Activated CD8-positive, alpha-beta T cell treated with anti-CD3 and anti-CD28 coated beads, Interleukin-2, amount 10 ng/mL, durations not matched to agents 7 days and 5 days (primary cell): ENCODE measurements at regions not wholly inside any gene's neighbourhood (a gene's known extent, or its start where the extent isn't known, plus 50 kb on each side); places are given as distances from the start of the nearest gene placed in this dataset.

Experiments used
- ATAC-seq: fragments of 150-1000 bp; cut with Tn5 transposase; one replicate; pipeline ENCODE4 v1.10.0; 2021; ENCODE audit warnings: moderate library complexity
- CTCF ChIA-PET: fragments of 350-600 bp; sonication (Branson Sonifier 250); formaldehyde crosslinking; loops from one replicate; lab custom pipeline; 2021; ENCODE audit warnings: antibody characterized with exemption; lab: Charles Lee
- POLR2A ChIA-PET: fragments of 350-600 bp; sonication (Branson Sonifier 250); formaldehyde crosslinking; loops from one replicate; lab custom pipeline; 2021; ENCODE audit warnings: antibody characterized with exemption; lab: Charles Lee
- DNase-seq: peaks from one replicate; pipeline ENCODE4 v3.0.0-alpha.2; 2020
- H3K27ac Mint-ChIP-seq: one replicate; pipeline ENCODE4 v1.8.0; 2021; ENCODE audit warnings: mild to moderate bottlenecking, mixed read lengths
- H3K27me3 Mint-ChIP-seq: one replicate; pipeline ENCODE4 v1.8.0; 2021; ENCODE audit warnings: low read depth, mixed read lengths
- H3K36me3 Mint-ChIP-seq: one replicate; pipeline ENCODE4 v1.8.0; 2021; ENCODE audit warnings: low read depth, mixed read lengths
- H3K4me1 Mint-ChIP-seq: one replicate; pipeline ENCODE4 v1.8.0; 2021; ENCODE audit warnings: low read depth, mixed read lengths
- H3K4me3 Mint-ChIP-seq: one replicate; pipeline ENCODE4 v1.8.0; 2021; ENCODE audit warnings: mild to moderate bottlenecking, mixed read lengths
- H3K9me3 Mint-ChIP-seq: one replicate; pipeline ENCODE4 v1.8.0; 2022; ENCODE audit warnings: mixed read lengths; ENCODE audit not compliant: insufficient read depth

- H3K4me3 Mint-ChIP-seq, result no peak overlapping the region
- DNase-seq (no peak), ATAC-seq (no peak)
- no peak overlapping the region for H3K27ac Mint-ChIP-seq
- no peaks in the 10 kb centered on the region for H3K4me1 Mint-ChIP-seq
- H3K36me3 Mint-ChIP-seq, result no peaks in the 10 kb centered on the region
- peaks cover 28% of the 10 kb centered on the region for H3K9me3 Mint-ChIP-seq
- ChIA-PET CTCF (no interaction called here), POLR2A (no interaction called here)
- H3K27me3 Mint-ChIP-seq, result no peaks in the 10 kb centered on the region
Observed at GRCh38 chr16:35506018-35506897, 2046.8 kb downstream of the TP53TG3F start.

GRCh38 chr16:35506898-35507194, 2047.4 kb downstream of the TP53TG3F start:
- POLR2A ChIA-PET, result no interaction called here
- Mint-ChIP-seq H3K4me3 (no peak overlapping the region), H3K9me3 (peaks cover 30% of the 10 kb centered on the region), H3K27ac (no peak overlapping the region), H3K27me3 (no peaks in the 10 kb centered on the region), H3K36me3 (no peaks in the 10 kb centered on the region), H3K4me1 (no peaks in the 10 kb centered on the region)
- CTCF ChIA-PET, result no interaction called here
- no peak for DNase-seq
- no peak for ATAC-seq

GRCh38 chr16:35510701-35511100, 2051.3 kb downstream of the TP53TG3F start:
- no peaks in the 10 kb centered on the region for H3K27me3 Mint-ChIP-seq
- H3K27ac Mint-ChIP-seq, result no peak overlapping the region
- CTCF ChIA-PET, result no interaction called here
- H3K36me3 Mint-ChIP-seq, result no peaks in the 10 kb centered on the region
- POLR2A ChIA-PET, result no interaction called here
- H3K4me1 Mint-ChIP-seq, result no peaks in the 10 kb centered on the region
- no peak overlapping the region for H3K4me3 Mint-ChIP-seq
- DNase-seq (no peak), ATAC-seq (no peak)
- H3K9me3 Mint-ChIP-seq, result peaks cover 31% of the 10 kb centered on the region

- ChIA-PET CTCF (no interaction called here), POLR2A (no interaction called here)
- Mint-ChIP-seq H3K4me3 (no peak overlapping the region), H3K9me3 (peaks cover 37% of the 10 kb centered on the region), H3K4me1 (no peaks in the 10 kb centered on the region), H3K36me3 (no peaks in the 10 kb centered on the region), H3K27ac (no peak overlapping the region), H3K27me3 (no peaks in the 10 kb centered on the region)
- no peak for DNase-seq
- no peak for ATAC-seq
Observed at GRCh38 chr16:35516551-35516950, 2057.1 kb downstream of the TP53TG3F start.

GRCh38 chr16:35516971-35517370, 2057.6 kb downstream of the TP53TG3F start:
- H3K36me3 Mint-ChIP-seq, result no peaks in the 10 kb centered on the region
- H3K4me3 Mint-ChIP-seq, result no peak overlapping the region
- H3K27ac Mint-ChIP-seq, result no peak overlapping the region
- ATAC-seq, result no peak
- POLR2A ChIA-PET, result no interaction called here
- H3K27me3 Mint-ChIP-seq, result no peaks in the 10 kb centered on the region
- DNase-seq, result no peak
- peaks cover 39% of the 10 kb centered on the region for H3K9me3 Mint-ChIP-seq
- H3K4me1 Mint-ChIP-seq, result no peaks in the 10 kb centered on the region
- CTCF ChIA-PET, result no interaction called here

- peaks cover 28% of the 10 kb centered on the region for H3K9me3 Mint-ChIP-seq
- POLR2A ChIA-PET, result no interaction called here
- CTCF ChIA-PET, result no interaction called here
- H3K4me3 Mint-ChIP-seq, result no peak overlapping the region
- ATAC-seq (no peak), DNase-seq (no peak)
- H3K4me1 Mint-ChIP-seq, result no peaks in the 10 kb centered on the region
- H3K36me3 Mint-ChIP-seq, result no peaks in the 10 kb centered on the region
- H3K27ac Mint-ChIP-seq, result no peak overlapping the region
- no peaks in the 10 kb centered on the region for H3K27me3 Mint-ChIP-seq
Observed at GRCh38 chr16:35523991-35524390, 2064.6 kb downstream of the TP53TG3F start.

- no peaks in the 10 kb centered on the region for H3K27me3 Mint-ChIP-seq
- ATAC-seq, result no peak
- POLR2A ChIA-PET, result no interaction called here
Observed at GRCh38 chr16:35525979-35526590, 2066.7 kb downstream of the TP53TG3F start.

GRCh38 chr16:35532576-35532975, 2073.2 kb downstream of the TP53TG3F start:
- DNase-seq (no peak), ATAC-seq (no peak)
- no peak overlapping the region for H3K4me3 Mint-ChIP-seq
- H3K4me1 Mint-ChIP-seq, result no peaks in the 10 kb centered on the region
- H3K36me3 Mint-ChIP-seq, result no peaks in the 10 kb centered on the region
- no peaks in the 10 kb centered on the region for H3K27me3 Mint-ChIP-seq
- H3K9me3 Mint-ChIP-seq, result peaks cover 19% of the 10 kb centered on the region
- ChIA-PET CTCF (no interaction called here), POLR2A (no interaction called here)
- H3K27ac Mint-ChIP-seq, result no peak overlapping the region

More at GRCh38 chr16:35525979-35526590, 2066.7 kb downstream of the TP53TG3F start:
- no peak for DNase-seq
- Mint-ChIP-seq H3K36me3 (no peaks in the 10 kb centered on the region), H3K9me3 (peaks cover 33% of the 10 kb centered on the region), H3K4me1 (no peaks in the 10 kb centered on the region), H3K4me3 (no peak overlapping the region), H3K27ac (no peak overlapping the region)
- CTCF ChIA-PET, result no interaction called here

GRCh38 chr16:35533683-35534082, 2074.3 kb downstream of the TP53TG3F start:
- ChIA-PET CTCF (no interaction called here), POLR2A (no interaction called here)
- H3K27ac Mint-ChIP-seq, result no peak overlapping the region
- H3K4me3 Mint-ChIP-seq, result no peak overlapping the region
- ATAC-seq, result no peak
- no peaks in the 10 kb centered on the region for H3K27me3 Mint-ChIP-seq
- H3K4me1 Mint-ChIP-seq, result no peaks in the 10 kb centered on the region
- no peaks in the 10 kb centered on the region for H3K36me3 Mint-ChIP-seq
- no peak for DNase-seq
- peaks cover 17% of the 10 kb centered on the region for H3K9me3 Mint-ChIP-seq

GRCh38 chr16:35543486-35543885, 2084.1 kb downstream of the TP53TG3F start:
- H3K9me3 Mint-ChIP-seq, result peaks cover 27% of the 10 kb centered on the region
- no peak for DNase-seq
- no peaks in the 10 kb centered on the region for H3K27me3 Mint-ChIP-seq
- H3K4me1 Mint-ChIP-seq, result no peaks in the 10 kb centered on the region
- H3K36me3 Mint-ChIP-seq, result no peaks in the 10 kb centered on the region
- ChIA-PET POLR2A (no interaction called here), CTCF (no interaction called here)
- ATAC-seq, result no peak
- no peak overlapping the region for H3K27ac Mint-ChIP-seq
- no peak overlapping the region for H3K4me3 Mint-ChIP-seq

- Mint-ChIP-seq H3K4me3 (no peak overlapping the region), H3K4me1 (no peaks in the 10 kb centered on the region), H3K27ac (no peak overlapping the region), H3K27me3 (no peaks in the 10 kb centered on the region), H3K9me3 (peaks cover 25% of the 10 kb centered on the region), H3K36me3 (no peaks in the 10 kb centered on the region)
- POLR2A ChIA-PET, result no interaction called here
- ATAC-seq (no peak), DNase-seq (no peak)
- CTCF ChIA-PET, result no interaction called here
Observed at GRCh38 chr16:35552763-35553162, 2093.4 kb downstream of the TP53TG3F start.

- DNase-seq, result no peak
Observed at GRCh38 chr16:35557731-35558130, 2098.3 kb downstream of the TP53TG3F start.

More at GRCh38 chr16:35557731-35558130, 2098.3 kb downstream of the TP53TG3F start:
- no peak for ATAC-seq
- Mint-ChIP-seq H3K4me1 (no peaks in the 10 kb centered on the region), H3K4me3 (no peak overlapping the region), H3K27me3 (no peaks in the 10 kb centered on the region), H3K9me3 (peaks cover 21% of the 10 kb centered on the region), H3K36me3 (no peaks in the 10 kb centered on the region), H3K27ac (no peak overlapping the region)
- ChIA-PET POLR2A (no interaction called here), CTCF (no interaction called here)
